CD8-positive, alpha-beta memory T cell (primary cell): ENCODE measurements at regions not wholly inside any gene's neighbourhood (a gene's known extent, or its start where the extent isn't known, plus 50 kb on each side); places are given as distances from the start of the nearest gene placed in this dataset.

ENCODE experiments used
- CTCF ChIA-PET: fragments of 350-600 bp; sonication (Branson Sonifier 250); formaldehyde crosslinking; loops from one replicate; lab custom pipeline; 2021; ENCODE audit warnings: antibody characterized with exemption; lab: Charles Lee
- POLR2A ChIA-PET: fragments of 350-600 bp; sonication (Branson Sonifier 250); formaldehyde crosslinking; loops from one replicate; lab custom pipeline; 2021; ENCODE audit warnings: antibody characterized with exemption; lab: Charles Lee
- DNase-seq, 5 donors: peaks; one replicate each; pipeline versions ENCODE4 v3.0.0 to v3.0.0-alpha.2; 2020 to 2022; ENCODE audit warnings: mixed read lengths in 1 of 5
- H3K27ac ChIP-seq: one replicate; pipeline ENCODE4 v1.7.0; 2013; ENCODE audit warnings: low read depth, mild to moderate bottlenecking, low read length, moderate library complexity
- H3K27me3 ChIP-seq: 2 replicates; pipeline ENCODE4 v1.7.0; 2013; ENCODE audit warnings: low read length, mild to moderate bottlenecking; ENCODE audit not compliant: insufficient read depth, poor library complexity, severe bottlenecking
- H3K36me3 ChIP-seq: 2 replicates; pipeline ENCODE4 v1.7.0; 2013; ENCODE audit warnings: mild to moderate bottlenecking, low read length, moderate library complexity; ENCODE audit not compliant: insufficient read depth
- H3K4me1 ChIP-seq: 2 replicates; pipeline ENCODE4 v1.7.0; 2013; ENCODE audit warnings: mild to moderate bottlenecking, low read length, moderate library complexity; ENCODE audit not compliant: insufficient read depth
- H3K4me3 ChIP-seq: 2 replicates; pipeline ENCODE4 v1.7.0; 2013; ENCODE audit warnings: mild to moderate bottlenecking, low read length
- H3K9me3 ChIP-seq: 2 replicates; pipeline ENCODE4 v1.7.0; 2013; ENCODE audit warnings: mild to moderate bottlenecking, low read length
- H3K27ac Mint-ChIP-seq, 8 donors: one replicate each; pipeline ENCODE4 v1.8.0; 2020 to 2021; ENCODE audit warnings: mixed read lengths in 8 of 8, mild to moderate bottlenecking in 6 of 8, inconsistent platforms in 3 of 8, moderate library complexity in 3 of 8
- H3K27me3 Mint-ChIP-seq, 2 donors: one replicate each; pipeline ENCODE4 v1.8.0; 2020 to 2021; ENCODE audit warnings: mixed read lengths in 2 of 2, mild to moderate bottlenecking in 1 of 2, moderate library complexity in 1 of 2
- H3K36me3 Mint-ChIP-seq, 3 donors: one replicate each; pipeline ENCODE4 v1.8.0; 2020 to 2021; ENCODE audit warnings: mixed read lengths in 3 of 3, inconsistent platforms in 1 of 3, mild to moderate bottlenecking in 1 of 3
- H3K4me1 Mint-ChIP-seq, 3 donors: one replicate each; pipeline ENCODE4 v1.8.0; 2020 to 2021; ENCODE audit warnings: mixed read lengths in 3 of 3, inconsistent platforms in 1 of 3, mild to moderate bottlenecking in 1 of 3
- H3K4me3 Mint-ChIP-seq, 7 donors: one replicate each; pipeline ENCODE4 v1.8.0; 2020 to 2021; ENCODE audit warnings: mixed read lengths in 7 of 7, mild to moderate bottlenecking in 6 of 7, moderate library complexity in 4 of 7, inconsistent platforms in 2 of 7
- H3K9me3 Mint-ChIP-seq, 5 donors: one replicate each; pipeline ENCODE4 v1.8.0; 2020 to 2022; ENCODE audit warnings: mixed read lengths in 5 of 5, mild to moderate bottlenecking in 3 of 5, moderate library complexity in 2 of 5, inconsistent platforms in 1 of 5

DNA sequence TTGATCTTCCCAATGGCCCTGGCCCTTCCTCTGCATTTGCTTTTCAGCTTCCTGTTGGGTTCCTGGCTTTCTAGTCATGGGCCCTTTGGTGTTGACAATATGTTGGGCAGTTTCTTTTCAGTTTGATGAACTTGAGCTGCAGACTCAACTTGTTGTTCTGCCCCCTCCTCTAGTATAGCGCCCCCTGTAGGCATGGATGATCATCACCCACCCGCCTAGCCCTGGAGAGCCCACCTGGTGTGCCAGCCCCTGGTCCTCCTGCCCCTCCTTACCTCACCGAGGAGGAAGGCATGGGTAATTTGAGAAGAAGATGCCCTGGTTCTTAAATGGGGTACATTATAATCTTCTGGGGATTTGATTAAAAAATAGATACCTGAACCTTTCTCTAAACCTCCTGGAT lies 271.2 kb downstream of the SNX10 start:
- no peak for DNase-seq
- Histone ChIP-seq H3K36me3 (no peaks in the 10 kb centered on the region), H3K4me3 (no peak overlapping the region), H3K4me1 (no peaks in the 10 kb centered on the region), H3K27me3 (no peaks in the 10 kb centered on the region), H3K27ac (no peak overlapping the region), H3K9me3 (no peaks in the 10 kb centered on the region)
- no peak overlapping the region for H3K4me3 Mint-ChIP-seq
- no peak overlapping the region for H3K27ac Mint-ChIP-seq
- no peaks in the 10 kb centered on the region for H3K4me1 Mint-ChIP-seq
- POLR2A ChIA-PET, result no interaction called here
- CTCF ChIA-PET, result no interaction called here
- no peaks in the 10 kb centered on the region for H3K36me3 Mint-ChIP-seq
- peaks cover 10 to 58% of the 10 kb centered on the region in 2 donors for H3K27me3 Mint-ChIP-seq
- no peaks in the 10 kb centered on the region for H3K9me3 Mint-ChIP-seq

DNA sequence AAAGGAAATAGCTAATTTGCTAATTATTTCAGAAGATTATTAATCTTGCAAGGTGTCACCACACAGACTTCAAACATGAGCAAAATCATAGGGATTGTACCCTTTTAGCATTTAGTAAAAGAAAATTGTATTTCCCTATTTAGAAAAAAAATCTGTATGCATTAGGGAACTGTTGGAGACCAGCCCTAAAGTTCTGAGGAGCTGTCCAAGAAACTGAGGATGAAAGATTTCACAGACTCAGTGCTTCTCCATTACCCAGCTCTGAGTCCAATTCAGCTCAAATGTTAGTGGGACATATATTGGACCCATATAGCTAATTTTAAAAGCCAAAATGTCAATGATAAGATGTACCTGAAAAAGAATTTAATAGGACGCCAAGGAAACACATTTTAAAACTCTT lies 271.7 kb downstream of the SNX10 start:
- H3K27ac Mint-ChIP-seq, result no peak overlapping the region
- POLR2A ChIA-PET, result no interaction called here

DNA sequence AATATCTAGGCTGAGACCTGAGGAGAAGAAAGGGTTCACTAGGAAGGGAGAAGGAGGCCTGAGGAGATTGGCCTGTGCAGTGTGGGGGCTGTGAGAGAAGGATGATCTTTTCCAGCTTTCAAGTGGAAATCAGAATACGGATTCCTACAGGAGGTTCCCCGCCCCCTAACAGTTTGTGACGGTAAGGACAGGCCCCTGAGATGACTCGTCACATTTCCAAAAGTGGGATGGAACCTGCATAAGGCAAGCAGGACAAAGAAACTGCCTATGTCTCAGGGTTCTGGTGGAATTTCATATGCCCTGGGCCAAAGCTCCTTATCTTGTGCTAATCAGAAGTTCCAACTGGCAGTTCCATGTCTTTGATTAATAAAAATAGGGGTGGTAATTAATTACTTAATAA lies 275.6 kb downstream of the SNX10 start:
- H3K9me3 Mint-ChIP-seq, result peaks cover 0 to 15% (median 1%) of the 10 kb centered on the region in 5 donors
- Histone ChIP-seq H3K9me3 (no peaks in the 10 kb centered on the region), H3K27ac (no peak overlapping the region), H3K36me3 (no peaks in the 10 kb centered on the region), H3K27me3 (no peaks in the 10 kb centered on the region), H3K4me1 (no peaks in the 10 kb centered on the region), H3K4me3 (no peak overlapping the region)
- ChIA-PET CTCF (no interaction called here), POLR2A (no interaction called here)
- no peaks in the 10 kb centered on the region for H3K36me3 Mint-ChIP-seq
- no peak overlapping the region for H3K4me3 Mint-ChIP-seq
- no peaks in the 10 kb centered on the region for H3K4me1 Mint-ChIP-seq
- peaks cover 7 to 55% of the 10 kb centered on the region in 2 donors for H3K27me3 Mint-ChIP-seq
- no peak overlapping the region for H3K27ac Mint-ChIP-seq
- DNase-seq, result no peak

More for the DNA sequence above, 271.7 kb downstream of the SNX10 start:
- no peaks in the 10 kb centered on the region for H3K9me3 Mint-ChIP-seq
- H3K9me3 ChIP-seq, result no peaks in the 10 kb centered on the region
- no peaks in the 10 kb centered on the region for H3K27me3 ChIP-seq
- H3K4me1 ChIP-seq, result no peaks in the 10 kb centered on the region
- H3K4me1 Mint-ChIP-seq, result no peaks in the 10 kb centered on the region
- CTCF ChIA-PET, result no interaction called here
- no peak for DNase-seq
- no peak overlapping the region for H3K4me3 Mint-ChIP-seq
- H3K27ac ChIP-seq, result no peak overlapping the region
- peaks cover 9 to 59% of the 10 kb centered on the region in 2 donors for H3K27me3 Mint-ChIP-seq
- H3K36me3 Mint-ChIP-seq, result no peaks in the 10 kb centered on the region
- H3K36me3 ChIP-seq, result no peaks in the 10 kb centered on the region
- no peak overlapping the region for H3K4me3 ChIP-seq

DNA sequence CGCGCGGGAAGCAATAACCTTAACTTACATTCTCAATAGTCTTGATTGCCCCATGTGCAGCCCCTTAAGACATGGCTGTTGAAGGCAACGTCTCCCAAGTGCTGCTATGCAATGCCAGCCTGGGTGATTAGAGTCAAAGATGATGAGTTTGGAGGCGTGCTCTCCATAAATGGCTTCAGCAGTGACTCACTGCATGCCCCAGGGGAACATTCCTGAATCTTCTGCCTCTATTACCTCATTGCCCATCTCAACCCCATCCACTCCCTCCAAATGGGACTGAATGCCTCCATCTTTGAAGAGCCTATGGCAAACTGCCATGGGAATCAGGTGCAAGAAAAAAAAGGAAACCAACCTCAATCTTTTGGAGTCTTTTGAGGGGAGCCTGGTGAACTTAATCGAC lies 282.8 kb downstream of the SNX10 start:
- Mint-ChIP-seq H3K27ac (no peak overlapping the region), H3K4me3 (no peak overlapping the region), H3K9me3 (peaks cover 0 to 15% (median 1%) of the 10 kb centered on the region in 5 donors), H3K27me3 (peaks cover 9 to 39% of the 10 kb centered on the region in 2 donors), H3K4me1 (no peaks in the 10 kb centered on the region), H3K36me3 (no peaks in the 10 kb centered on the region)
- H3K9me3 ChIP-seq, result no peaks in the 10 kb centered on the region
- H3K27me3 ChIP-seq, result peaks cover 4% of the 10 kb centered on the region
- POLR2A ChIA-PET, result no interaction called here
- DNase-seq, result no peak
- H3K27ac ChIP-seq, result no peak overlapping the region
- H3K36me3 ChIP-seq, result no peaks in the 10 kb centered on the region
- H3K4me3 ChIP-seq, result no peak overlapping the region
- no peaks in the 10 kb centered on the region for H3K4me1 ChIP-seq
- CTCF ChIA-PET, result no interaction called here

DNA sequence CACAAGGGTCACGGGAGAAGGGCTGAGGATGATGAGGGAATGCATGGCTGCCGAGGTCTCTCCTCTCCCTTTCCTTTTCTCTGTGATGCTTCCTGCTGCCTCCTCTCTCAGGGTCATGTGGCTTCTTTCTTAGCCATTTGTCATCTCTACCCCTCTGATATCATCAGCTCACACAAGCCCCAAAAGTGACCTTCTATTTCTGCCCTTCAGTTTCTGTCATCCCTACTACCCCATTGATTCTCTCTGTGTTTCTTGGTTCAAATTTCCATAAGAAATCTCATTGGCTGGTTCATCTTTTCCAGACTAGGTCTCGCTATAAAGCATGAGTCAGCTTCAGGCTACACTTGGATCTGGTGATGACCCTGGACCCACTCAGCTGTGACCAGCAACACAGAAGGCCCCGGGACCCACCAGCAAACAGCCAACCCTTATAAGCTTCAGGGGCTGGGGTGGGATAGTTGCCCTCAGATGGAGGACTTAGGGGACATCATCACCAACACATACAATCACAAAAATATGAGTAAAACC lies 284.3 kb downstream of the SKAP2 start:
- Histone ChIP-seq H3K4me1 (no peaks in the 10 kb centered on the region), H3K4me3 (no peak overlapping the region), H3K27ac (no peak overlapping the region), H3K36me3 (no peaks in the 10 kb centered on the region), H3K9me3 (no peaks in the 10 kb centered on the region), H3K27me3 (peaks cover 4% of the 10 kb centered on the region)
- no peaks in the 10 kb centered on the region for H3K4me1 Mint-ChIP-seq
- H3K27ac Mint-ChIP-seq, result no peak overlapping the region
- ChIA-PET POLR2A (no interaction called here), CTCF (no interaction called here)
- H3K4me3 Mint-ChIP-seq, result no peak overlapping the region
- H3K9me3 Mint-ChIP-seq, result no peaks in the 10 kb centered on the region
- DNase-seq, result no peak
- H3K36me3 Mint-ChIP-seq, result no peaks in the 10 kb centered on the region
- peaks cover 22 to 40% of the 10 kb centered on the region in 2 donors for H3K27me3 Mint-ChIP-seq

DNA sequence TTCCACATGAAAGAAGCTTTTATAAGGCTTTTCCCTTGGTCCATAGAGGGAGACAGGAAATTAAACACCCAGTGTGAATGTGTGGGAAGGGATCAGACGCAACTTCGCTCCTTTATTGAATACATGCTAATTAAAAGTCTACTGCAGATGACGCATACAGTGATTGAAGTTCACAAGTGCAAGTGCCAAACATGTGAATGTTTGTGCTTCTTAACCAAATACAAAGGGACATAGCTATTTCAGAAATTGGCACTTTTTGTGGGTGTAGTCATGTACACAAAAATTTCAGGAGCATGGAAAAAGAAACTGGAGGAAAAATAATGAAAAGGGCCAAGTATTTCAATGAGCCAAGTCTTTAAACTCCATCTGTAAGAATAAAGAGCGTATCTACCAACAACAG lies 283.7 kb downstream of the SKAP2 start:
- H3K4me3 Mint-ChIP-seq, result no peak overlapping the region
- H3K27ac Mint-ChIP-seq, result no peak overlapping the region
- Histone ChIP-seq H3K27me3 (peaks cover 4% of the 10 kb centered on the region), H3K9me3 (no peaks in the 10 kb centered on the region), H3K4me3 (no peak overlapping the region), H3K4me1 (no peaks in the 10 kb centered on the region), H3K36me3 (no peaks in the 10 kb centered on the region), H3K27ac (no peak overlapping the region)
- H3K27me3 Mint-ChIP-seq, result peaks cover 22 to 39% of the 10 kb centered on the region in 2 donors
- no peaks in the 10 kb centered on the region for H3K36me3 Mint-ChIP-seq
- ChIA-PET CTCF (no interaction called here), POLR2A (no interaction called here)
- H3K9me3 Mint-ChIP-seq, result no peaks in the 10 kb centered on the region
- no peaks in the 10 kb centered on the region for H3K4me1 Mint-ChIP-seq
- no peak for DNase-seq

DNA sequence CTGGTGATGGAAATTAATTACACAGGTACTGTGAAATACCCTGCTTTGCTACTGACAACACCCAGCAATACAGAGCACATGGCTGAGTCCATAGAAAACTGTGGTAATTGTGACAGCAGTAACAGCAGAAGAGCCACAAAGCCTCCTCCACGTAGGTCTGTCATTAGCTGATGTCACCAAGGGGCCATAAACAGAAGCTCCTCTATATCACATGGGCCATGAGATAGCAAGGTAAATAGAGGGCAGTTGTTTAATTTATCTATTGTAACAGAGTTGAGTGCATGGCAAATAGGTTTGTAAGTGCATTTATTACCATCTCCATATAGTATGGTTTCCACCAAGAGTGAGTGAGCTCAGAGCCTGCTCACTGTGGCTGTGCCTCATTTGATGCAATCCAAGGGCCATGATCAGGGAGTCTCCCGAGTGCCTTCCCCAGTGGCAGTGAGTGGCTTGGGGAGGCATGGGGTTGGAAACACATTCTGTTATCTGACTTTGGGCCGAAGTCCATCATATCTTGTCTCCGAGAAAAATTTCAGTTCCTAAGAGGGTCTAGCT lies 281.2 kb downstream of the SKAP2 start:
- H3K36me3 ChIP-seq, result no peaks in the 10 kb centered on the region
- no peaks in the 10 kb centered on the region for H3K4me1 ChIP-seq
- POLR2A ChIA-PET, result no interaction called here
- H3K27me3 Mint-ChIP-seq, result peaks cover 22 to 25% of the 10 kb centered on the region in 2 donors
- no peak overlapping the region for H3K4me3 Mint-ChIP-seq
- H3K9me3 ChIP-seq, result no peaks in the 10 kb centered on the region
- CTCF ChIA-PET, result no interaction called here
- DNase-seq, result no peak
- no peaks in the 10 kb centered on the region for H3K4me1 Mint-ChIP-seq
- H3K36me3 Mint-ChIP-seq, result no peaks in the 10 kb centered on the region
- H3K27ac Mint-ChIP-seq, result no peak overlapping the region
- no peak overlapping the region for H3K27ac ChIP-seq
- no peaks in the 10 kb centered on the region for H3K9me3 Mint-ChIP-seq
- H3K4me3 ChIP-seq, result no peak overlapping the region
- H3K27me3 ChIP-seq, result no peaks in the 10 kb centered on the region

DNA sequence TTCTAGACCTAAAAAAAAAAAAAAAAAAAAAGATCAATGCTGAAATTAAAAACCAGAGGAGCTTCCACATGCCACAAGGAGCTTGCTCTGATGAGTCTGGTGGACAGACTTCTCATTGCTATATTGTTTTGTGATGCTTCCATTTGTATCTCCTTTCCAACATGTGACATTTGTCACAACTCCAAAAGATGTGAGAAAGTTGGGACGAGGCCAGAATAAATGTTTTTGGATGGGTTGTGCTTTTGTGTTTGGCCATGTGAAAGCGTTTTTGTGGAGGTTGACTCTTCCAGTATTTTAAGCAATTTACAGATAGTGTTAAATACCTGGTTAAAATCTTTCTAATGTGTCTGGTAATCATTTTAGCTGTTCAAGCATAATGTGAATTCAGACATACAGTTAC lies 280.1 kb downstream of the SKAP2 start:
- Histone ChIP-seq H3K36me3 (no peaks in the 10 kb centered on the region), H3K4me1 (no peaks in the 10 kb centered on the region), H3K4me3 (no peak overlapping the region), H3K27me3 (no peaks in the 10 kb centered on the region), H3K9me3 (no peaks in the 10 kb centered on the region), H3K27ac (no peak overlapping the region)
- Mint-ChIP-seq H3K27me3 (peaks cover 22 to 23% of the 10 kb centered on the region in 2 donors), H3K4me1 (no peaks in the 10 kb centered on the region), H3K27ac (no peak overlapping the region), H3K36me3 (no peaks in the 10 kb centered on the region), H3K9me3 (no peaks in the 10 kb centered on the region), H3K4me3 (no peak overlapping the region)
- CTCF ChIA-PET, result no interaction called here
- DNase-seq, result no peak
- POLR2A ChIA-PET, result no interaction called here
